DMS79 (cell line): ENCODE measurements at regions not wholly inside any gene's neighbourhood (a gene's known extent, or its start where the extent isn't known, plus 50 kb on each side); places are given as distances from the start of the nearest gene placed in this dataset.

Experiments used
- DNase-seq: peaks from one replicate; lab custom pipeline; 2025; lab: John Stamatoyannopoulos, UW

DNA sequence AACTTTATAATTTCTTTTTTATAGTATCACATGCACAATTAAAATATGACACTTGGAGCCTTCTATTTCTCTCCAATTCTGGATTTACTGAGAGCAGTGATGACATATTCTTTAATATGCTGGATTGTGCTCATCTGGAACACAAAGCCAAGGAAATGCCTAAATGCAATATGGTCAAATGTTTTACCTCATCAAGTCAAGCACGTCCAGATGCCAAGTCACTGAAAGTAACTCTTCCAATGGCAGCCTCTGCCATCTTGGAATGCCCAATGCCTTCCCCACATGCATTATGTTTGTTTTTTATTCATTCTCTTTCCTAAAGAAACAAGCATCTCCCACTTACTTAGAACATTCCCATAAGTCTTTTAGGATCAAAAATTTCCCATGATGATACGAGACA, 189.8 kb downstream of the TMX3 start:
- DNase-seq, result no peak

DNA sequence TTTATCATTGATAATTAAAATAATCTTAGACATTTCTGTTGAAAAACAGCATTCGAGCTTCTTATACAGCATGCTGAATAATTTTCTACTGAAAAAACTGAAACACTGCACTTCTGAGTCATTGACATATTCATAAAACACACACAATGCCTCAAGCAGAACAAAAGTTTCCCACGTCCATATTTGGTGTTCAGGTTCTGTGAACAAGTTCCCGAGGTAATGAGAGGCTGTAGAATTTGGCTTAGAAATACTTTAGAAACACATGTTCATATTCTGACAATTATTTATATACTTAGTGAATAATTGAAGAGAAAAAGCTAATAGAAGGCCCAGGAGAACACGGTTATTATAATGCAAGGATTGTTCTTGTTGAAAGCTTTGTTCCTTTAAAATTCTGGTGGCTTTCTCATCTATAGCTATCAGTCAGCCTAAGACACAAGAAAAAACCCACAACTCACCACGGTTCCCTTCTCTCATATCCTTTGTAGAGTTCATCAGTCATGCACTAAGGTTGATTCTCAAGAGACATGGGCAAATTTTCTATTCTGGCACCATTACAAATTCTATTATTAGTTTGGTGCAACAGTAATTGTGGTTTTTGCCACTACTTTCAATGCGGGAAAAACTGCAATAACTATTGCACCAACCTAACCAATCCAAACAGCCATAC, 194.4 kb downstream of the TMX3 start:
- DNase-seq, result no peak

DNA sequence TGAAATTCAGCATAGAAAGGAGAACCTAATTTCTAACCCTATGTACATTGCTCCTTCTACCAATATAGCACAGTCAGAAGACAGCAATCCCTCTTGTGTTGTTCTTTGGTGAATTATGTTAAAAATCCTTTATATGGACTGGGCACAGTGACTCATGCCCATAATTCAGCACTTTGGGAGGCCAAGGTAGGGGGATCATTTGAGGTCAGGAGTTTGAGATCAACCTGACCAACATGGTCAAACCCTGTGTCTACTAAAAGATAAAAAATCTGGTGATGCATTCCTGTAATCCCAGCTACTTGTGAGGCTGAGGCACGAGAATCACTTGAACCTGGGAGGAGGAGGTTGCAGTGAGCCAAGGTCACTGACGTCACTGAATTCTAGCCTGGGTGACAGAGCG, 195.6 kb downstream of the TMX3 start:
- no peak for DNase-seq

DNA sequence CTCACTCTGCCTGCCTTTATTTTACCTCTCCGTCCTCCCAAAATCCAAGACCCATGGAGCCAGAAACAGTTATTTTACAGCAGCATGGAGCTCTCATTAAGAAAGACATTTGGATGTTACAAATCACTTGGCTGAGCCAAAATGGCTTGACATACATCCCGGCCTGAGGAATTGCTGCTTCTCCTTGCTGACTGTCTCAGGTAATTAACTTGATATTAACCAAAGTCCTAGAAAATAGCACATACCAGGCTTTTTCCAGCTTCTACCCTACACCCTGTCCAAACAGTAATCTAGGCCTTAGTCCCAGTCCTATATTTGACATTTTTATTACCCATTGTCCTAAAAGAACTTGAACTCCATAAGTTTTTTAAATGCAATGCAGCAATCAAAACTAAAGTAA, 205.0 kb downstream of the TMX3 start:
- no peak for DNase-seq

DNA sequence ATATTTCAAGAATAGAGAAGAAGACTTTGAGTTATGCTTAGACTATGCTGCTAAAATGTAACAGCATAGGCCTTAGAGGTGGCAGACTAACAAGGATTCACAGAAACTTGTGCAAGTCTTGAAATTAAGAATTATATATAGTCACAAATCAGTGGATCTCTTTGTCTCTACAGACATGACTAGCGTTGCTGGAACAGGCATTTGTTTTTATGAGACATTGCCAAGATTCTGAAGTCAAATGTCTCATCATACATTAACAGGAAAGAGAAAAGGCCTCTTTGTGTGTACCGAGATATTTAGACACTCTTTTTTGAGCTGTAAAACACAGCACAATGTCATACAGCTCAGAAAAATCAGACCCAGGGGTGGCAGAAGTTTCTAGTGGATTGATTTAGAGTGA, 207.1 kb downstream of the TMX3 start:
- no peak for DNase-seq

DNA sequence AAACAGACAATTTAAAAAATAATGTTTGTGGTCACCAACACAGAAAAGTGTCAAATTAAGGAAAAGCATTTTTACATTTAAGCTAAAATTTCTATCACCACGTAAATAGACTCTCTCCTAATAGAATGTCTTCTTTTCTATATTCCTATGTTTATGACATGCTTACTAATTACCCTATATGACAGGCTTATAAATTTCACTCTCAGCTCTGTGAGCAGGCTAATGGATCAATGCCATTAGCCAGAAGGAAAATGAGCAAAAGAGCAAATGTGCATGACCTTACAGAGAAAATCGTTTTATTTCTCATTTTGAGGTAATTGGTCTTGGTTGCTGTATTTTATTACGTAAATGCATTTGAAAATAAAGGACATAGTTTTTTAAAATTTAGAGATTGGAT, 209.7 kb downstream of the TMX3 start:
- DNase-seq, result no peak

DNA sequence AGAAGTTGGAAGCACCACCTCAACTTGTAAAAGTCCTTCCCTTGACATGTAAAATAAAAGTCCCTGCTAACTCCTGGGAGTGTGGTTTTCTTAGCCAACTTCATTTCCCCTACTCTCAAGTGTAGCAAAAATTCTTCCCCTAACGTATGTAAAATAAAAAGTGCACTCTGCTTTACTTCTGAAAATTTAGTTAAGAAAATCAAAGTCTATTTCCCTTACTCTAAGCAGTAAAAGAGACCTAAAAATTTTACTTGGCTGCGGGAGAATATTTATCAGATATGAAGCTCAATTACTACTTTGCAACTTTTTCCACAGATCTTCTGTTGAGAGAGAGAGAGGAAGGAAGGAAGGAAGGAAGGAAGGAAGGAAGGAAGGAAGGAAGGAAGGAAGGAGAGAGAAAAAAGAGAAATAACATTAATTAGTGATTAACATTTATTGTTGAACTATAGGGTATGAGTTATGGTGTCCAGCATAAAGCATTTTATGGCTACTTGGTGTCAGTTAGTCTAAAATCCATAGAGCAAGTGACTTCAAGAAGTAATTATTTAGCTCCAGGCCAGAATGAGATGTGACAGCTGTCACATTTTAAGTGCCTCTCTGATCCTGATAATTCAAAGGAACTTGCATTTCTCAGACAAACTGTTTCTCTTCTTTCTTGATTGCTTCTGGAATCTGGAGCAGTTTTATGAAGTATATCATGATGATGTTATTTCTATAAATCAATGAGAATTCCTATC, 210.3 kb downstream of the TMX3 start:
- no peak for DNase-seq

DNA sequence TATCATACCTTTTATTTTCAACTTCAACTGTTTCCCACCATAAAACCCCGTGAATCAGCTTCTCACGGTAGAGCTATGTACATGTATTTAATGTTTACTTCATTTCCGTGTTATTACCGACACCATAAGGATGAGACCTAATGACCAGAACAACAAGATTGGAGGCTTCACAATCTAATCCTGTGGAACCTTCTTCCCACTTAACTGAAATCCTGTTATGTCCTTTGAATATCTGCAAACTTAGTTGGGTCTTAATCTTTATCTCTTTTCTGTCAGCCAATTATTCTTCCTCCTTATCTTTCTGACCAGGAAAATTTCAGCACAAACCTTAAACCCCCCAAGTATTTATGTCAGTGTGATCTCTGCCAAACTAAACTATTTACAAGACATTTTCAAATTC, 214.4 kb downstream of the TMX3 start:
- DNase-seq, result no peak

DNA sequence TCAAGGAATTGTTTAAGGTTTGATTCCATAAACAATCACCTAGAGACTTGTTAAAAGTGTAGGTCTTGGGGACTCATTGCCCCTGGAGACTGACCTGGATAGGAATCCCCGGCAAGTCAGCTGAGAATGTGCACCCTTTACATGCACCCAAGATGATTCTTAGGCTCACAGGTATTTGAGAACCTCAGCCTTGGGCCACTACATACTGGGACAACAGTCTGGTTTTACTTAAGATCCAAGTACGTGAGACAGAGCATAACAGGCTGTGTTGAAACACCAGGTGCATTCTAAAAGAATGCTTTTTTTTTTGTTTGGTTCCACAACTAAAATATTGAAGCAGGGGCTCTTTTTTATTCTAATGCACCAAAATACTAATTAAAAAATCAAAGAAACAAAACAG, 215.8 kb downstream of the TMX3 start:
- no peak for DNase-seq

DNA sequence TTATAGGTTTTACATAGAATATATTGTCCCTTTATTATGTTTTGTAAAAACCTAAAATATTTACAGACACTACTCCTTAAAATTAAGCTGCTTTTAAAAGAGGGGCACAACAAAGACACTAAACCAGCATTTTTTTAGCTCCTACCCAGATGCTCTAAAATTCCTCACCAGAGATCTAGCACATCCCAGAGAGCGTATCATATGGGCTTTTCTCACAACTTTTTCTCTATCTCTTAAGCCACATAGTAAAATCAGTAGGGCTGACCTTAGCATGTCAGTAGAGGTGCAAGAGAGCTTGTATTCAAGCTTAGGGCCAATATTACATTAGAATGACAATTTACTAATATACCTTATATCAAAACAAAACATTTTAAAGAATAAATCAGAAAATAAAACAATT, 216.3 kb downstream of the TMX3 start:
- no peak for DNase-seq

DNA sequence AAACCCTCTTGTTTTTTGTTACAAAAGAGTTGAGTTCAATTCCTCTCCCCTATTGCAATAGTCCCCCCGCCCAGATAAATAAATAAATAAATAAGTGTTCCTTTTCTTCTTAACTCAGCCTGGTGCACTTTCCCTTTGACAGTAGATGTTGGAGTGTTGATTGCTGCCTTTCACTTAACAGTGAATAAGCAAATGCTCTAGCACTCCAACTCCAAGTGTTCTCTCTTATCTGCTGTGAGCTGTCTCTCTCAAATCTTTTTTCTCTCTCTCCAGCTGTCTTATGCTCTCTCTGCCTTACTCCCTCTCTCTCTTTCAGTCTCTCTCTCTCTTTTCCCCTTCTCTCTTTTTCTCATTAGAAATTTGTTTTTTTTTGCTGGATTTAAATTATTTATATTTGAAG, 216.7 kb downstream of the TMX3 start:
- no peak for DNase-seq

DNA sequence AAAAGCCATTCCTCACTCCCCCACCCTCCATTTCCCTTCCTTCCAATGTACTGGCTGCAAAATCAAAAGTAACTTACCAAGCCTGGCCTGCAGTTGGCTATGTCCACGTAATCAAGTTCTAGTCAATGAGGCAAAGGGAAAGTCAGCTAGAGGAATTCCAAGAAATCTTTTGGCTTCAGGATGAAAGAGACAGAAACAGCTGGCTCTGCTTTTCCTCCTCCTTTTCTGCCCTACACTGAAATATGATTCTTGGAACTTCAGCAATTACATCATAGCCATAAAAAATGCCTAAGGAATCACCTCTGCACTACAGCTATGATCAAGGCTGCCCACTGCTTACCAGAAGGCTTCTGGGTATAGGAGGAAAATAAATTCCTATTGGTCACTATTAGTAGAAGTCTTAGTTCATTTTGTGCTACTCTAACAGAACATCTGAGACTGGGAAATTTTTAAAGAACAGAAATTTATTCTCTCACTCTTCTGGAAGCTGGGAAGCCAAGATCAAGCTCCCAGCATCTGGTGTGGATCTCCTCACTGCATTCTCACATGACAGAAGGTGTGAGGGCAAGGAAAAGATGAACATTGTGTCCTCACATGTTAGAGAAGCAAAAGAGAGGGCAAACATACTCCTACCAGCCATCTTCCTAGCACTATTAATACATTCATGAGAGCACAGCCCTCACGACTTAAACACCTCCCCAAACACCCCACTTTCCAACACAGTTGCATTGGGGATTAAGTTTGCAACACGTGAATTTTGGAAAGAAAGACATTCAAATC, 219.9 kb downstream of the TMX3 start:
- DNase-seq, result no peak

DNA sequence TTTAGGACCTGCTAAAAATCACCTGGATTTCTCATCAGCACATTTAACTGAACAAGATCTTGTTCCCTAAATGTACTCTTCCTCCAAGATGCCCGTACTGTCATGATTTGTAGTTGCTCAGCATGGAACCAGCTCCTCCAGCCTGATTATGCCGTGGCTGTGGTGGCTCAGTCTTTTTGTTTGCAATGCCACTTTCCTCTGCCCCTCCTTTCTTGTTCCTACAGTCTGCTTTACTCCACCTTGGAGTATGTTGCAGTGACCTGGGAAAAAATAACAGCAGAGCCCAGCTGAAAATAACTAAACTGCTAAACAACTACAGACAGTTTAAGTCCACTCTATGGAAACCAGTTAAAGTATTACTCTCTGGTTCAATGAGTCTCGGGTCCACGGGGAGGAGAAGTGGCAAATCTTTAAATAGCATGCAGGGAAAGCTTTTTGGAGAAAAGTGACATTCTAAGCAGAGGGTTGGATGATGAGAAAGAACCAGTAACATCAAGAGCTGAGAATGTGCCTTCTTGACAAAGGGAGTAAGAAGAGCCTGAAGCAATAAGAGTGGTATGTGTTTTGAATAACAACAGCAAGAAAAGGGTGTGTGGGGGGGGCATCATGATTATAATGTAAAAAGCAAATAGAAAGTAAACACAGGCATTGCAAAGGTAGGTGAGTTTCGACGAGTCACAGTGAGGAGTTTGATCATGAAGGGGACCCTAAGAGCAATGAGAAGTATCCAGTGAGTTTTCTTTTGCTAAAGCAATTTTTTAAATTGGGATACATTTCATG, 225.7 kb downstream of the TMX3 start:
- DNase-seq, result no peak

DNA sequence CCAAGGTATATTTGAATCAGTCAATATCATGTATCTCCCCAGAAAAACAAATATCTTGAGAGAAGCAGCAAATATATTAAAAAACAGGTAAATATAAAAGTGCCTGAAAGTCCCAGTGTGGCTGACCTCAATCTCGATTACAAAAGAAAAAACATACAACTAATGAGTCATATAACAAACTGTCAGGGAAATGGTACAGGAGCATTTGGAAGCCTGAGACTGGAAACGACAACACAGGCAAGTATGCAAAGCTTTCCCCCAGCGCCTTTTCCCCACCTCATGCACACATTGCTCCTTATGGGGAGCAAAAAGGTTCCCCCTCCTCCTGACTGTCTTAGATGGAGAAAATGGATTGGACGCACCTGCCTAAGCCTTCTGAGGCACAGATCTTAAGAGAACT, 230.7 kb downstream of the TMX3 start:
- no peak for DNase-seq

DNA sequence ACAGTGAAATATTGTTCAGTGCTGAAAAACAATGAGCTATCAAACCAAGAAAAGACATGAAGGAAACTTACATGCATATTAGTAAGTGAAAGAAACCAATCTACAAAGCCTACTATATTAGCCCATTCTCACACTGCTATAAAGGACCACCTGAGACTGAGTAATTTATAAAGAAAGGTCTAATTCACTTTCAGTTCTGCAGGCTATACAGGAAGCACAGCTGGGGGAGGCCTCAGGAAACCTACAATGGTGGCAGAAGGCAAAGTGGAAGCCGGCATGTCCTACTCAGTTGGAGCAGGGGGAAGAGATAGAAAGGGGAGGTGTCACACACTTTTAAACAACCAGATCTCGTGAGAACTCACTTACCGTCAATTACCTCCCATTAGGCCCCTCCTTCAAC, 232.1 kb downstream of the TMX3 start:
- no peak for DNase-seq

DNA sequence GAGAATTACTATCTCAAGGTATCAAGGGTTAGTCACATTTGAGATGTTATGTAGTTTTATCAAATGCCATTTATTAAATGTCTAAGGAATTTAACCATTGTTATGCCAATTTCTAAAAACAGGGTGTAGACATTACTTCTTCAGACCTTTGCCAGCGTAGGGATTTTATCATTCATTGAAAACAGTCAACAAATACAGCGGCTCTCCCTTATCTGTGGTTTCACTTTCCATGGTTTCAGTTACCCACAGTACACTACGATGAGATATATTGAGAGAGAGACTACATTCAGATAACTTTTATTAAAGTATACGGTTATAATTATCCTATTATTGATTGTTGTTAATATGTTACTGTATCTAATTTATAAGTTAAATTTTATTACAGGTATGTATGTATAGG, 234.7 kb downstream of the TMX3 start:
- DNase-seq, result no peak

DNA sequence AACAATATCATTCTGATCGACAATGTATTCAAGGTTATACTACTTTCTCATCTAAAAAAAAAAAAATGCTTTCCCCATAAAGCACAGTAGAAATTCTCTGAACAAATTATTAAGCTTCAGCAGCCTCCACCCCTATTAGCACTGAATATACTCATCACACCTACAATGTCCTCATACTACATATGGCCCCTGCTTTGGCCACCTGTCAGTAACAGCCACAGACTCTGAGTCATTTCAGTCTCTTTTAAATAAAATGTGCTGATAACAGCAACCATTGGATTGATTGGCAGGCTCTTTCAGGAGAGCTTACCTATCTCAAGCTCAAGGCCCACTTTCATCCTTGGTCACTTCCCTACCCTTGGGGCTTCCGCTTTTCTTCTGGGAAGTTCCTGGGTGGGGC, 236.7 kb downstream of the TMX3 start:
- no peak for DNase-seq

DNA sequence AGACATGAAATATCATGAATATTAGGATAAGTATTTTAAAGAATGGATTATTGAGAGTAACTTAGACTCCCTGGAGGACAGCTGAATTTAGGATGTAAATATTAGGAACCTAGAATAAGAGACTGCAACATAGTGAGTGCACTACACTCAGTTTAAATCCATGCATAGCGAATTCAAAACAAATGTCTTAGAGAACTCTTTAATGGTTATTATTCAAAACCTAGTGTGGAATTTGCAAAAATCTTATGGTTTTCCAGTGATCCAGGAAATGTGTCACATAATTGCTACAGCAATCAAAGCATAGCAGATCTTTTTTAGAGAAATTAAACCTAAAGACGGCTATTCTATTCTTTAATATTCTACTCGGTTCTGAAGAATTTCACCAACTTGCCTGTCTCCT, 239.0 kb downstream of the TMX3 start:
- DNase-seq, result no peak

DNA sequence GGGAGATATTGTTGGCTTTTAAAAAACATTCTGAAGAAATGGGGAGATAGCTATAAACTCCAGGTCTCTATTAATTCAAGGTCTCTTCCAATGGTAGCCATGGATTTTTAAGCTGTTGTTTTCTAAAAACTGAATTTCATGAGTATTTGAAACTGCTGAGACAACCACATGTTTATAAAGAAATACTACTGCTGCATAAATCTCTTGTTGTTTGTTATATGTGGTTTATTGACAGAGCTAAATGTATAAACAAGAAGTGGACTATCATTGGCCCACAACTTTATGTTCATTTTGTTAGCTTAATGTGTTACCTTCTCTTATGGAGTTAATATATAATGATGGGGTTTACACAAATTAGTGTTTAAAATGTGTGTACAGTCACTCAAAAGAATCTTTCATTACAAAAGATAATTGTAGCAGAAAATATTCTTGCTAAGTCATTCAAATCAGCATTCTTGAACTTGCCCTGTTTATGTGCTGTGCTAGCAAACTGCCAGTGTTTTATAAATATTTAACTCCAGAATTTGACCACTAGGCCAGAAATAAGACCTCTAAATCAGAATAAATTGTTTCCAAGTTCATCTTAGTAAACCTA, 242.1 kb downstream of the TMX3 start:
- DNase-seq, result no peak

DNA sequence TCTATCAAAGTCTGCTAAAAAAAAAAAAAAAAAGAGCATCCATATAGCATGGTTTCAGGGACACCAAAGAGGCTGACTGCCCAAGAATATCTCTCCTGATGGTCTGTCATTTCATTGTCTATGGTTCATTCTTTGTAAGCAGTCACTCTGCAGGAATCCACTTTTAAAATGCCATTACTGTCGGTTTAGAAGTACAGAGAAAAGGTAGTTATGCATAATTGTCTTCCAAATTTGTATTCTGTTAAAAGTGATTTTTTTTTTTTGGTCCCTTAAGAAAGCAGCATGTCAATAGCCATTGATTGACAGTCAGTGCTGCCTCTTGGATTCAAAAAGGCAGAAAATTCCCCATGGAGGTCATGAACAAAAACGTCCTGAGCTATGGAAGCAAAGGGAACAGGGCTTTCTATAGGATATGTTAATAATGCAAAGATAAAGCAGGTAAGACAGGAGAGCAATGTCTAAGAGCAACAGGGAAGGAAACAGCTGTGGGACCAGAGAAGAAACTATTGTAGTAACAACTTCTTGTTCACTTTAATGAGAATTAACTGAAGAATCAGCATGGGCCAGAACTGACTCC, 245.8 kb downstream of the TMX3 start:
- DNase-seq, result no peak

DNA sequence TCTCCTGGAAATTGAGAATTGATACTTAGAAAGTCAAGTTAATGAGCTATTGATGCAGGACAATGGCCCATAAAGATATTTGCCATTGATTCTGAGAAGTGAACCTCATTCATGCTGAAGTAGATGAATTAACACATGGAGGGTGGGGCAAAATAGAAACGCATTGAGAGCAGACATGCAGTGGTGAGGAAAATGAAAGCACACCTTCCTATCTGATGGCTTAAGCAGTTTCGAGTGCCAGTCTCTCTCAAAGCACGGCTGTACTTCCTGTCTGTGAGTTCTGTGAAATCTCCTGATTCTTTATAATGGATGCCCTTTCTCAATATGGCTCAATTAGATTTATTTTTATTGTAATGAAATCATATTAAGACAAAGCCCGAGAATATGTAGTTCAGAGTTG, 247.0 kb downstream of the TMX3 start:
- no peak for DNase-seq

DNA sequence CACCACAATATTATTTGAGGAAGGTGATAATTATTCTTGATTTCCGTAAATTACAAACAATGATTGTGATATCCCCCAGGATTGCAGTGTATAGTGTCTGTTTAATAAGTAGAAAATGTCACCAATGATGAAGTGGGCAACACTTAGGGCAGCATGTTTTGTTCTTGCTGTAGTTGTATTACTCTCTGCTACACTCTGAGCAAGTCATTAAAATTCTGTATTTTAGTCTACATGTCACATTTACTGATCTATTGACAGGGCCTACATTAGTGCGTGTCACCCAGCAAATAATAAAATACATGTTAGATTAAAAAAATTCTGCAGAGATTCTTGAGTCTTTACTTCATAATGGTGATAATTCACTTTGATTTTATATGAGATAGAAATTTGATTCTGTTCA, 247.6 kb downstream of the TMX3 start:
- no peak for DNase-seq
